ENCODE measurements at regions not wholly inside any gene's neighbourhood (a gene's known extent, or its start where the extent isn't known, plus 50 kb on each side); places are given as distances from the start of the nearest gene placed in this dataset.

DNA sequence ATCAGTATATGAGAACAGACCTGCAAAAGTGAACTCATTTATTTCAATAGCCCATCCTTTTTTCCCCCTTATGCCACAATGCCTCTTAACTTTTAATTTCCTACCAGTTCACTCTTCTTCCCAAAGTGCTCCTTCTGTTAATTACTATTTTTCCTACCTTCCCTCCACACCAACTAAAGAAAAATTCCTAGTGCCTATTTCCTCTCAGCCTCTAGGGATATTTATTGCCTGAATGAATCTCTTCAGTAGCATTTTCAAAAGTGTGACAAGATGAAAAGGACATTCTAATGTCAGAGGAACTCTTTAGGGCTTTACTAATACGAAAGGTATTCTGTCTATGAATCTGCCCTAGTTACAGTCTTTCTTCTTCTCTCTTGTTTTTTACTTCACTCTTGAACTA is 181.1 kb upstream of the SPRY1 start:
- Histone ChIP-seq H3K4me2 (ENCODE audit: low read length) (no peak overlapping the region), H3K79me2 (ENCODE audit: insufficient read depth, low read depth, low read length) (no peaks in the 10 kb centered on the region), H4K20me1 (ENCODE audit: insufficient read depth, low read length) (no peaks in the 10 kb centered on the region), H3K36me3 (ENCODE audit: insufficient read depth, low read length) (no peaks in the 10 kb centered on the region), H3K4me3 (ENCODE audit: low read depth, low read length, poor library complexity, severe bottlenecking) (no peak overlapping the region), H2AFZ (ENCODE audit: low read length) (no peak overlapping the region), H3K9me2 (ENCODE audit: insufficient read depth, low read length) (no peaks in the 10 kb centered on the region), H3K9me3 (ENCODE audit: low read length) (no peaks in the 10 kb centered on the region), H3K4me1 (ENCODE audit: insufficient read depth, low read length, poor library complexity, severe bottlenecking) (no peaks in the 10 kb centered on the region), H3K27ac (ENCODE audit: low read depth, low read length, poor library complexity, severe bottlenecking) (no peak overlapping the region)
- TF ChIP-seq, protein P1, sequence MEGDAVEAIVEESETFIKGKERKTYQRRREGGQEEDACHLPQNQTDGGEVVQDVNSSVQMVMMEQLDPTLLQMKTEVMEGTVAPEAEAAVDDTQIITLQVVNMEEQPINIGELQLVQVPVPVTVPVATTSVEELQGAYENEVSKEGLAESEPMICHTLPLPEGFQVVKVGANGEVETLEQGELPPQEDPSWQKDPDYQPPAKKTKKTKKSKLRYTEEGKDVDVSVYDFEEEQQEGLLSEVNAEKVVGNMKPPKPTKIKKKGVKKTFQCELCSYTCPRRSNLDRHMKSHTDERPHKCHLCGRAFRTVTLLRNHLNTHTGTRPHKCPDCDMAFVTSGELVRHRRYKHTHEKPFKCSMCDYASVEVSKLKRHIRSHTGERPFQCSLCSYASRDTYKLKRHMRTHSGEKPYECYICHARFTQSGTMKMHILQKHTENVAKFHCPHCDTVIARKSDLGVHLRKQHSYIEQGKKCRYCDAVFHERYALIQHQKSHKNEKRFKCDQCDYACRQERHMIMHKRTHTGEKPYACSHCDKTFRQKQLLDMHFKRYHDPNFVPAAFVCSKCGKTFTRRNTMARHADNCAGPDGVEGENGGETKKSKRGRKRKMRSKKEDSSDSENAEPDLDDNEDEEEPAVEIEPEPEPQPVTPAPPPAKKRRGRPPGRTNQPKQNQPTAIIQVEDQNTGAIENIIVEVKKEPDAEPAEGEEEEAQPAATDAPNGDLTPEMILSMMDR (conservative IDR thresholded peaks at IDR 0.05; ENCODE audit: low read length) = no peak
- TF ChIP-seq EZH2phosphoT487 (IDR thresholded peaks at IDR 0.05; ENCODE audit: borderline replicate concordance, low read depth, low read length) = no peak
- ChIA-PET POLR2A (interaction anchor here (0.6 to 1.0 kb wide), 3 partner anchors 34 to 198 kb away, joined by 3 read pairs; no protein-coding TSS in a partner anchor), CTCF (ENCODE audit: unreplicated experiment) (no interaction called here)
- intact Hi-C loops (cut with micrococcal nuclease; ENCODE audit: unreplicated experiment) = no loop called here
- DNase-seq (ENCODE audit: low spot score) = no peak
- no TSS peak for BruUV-seq (replicated peaks)

DNA sequence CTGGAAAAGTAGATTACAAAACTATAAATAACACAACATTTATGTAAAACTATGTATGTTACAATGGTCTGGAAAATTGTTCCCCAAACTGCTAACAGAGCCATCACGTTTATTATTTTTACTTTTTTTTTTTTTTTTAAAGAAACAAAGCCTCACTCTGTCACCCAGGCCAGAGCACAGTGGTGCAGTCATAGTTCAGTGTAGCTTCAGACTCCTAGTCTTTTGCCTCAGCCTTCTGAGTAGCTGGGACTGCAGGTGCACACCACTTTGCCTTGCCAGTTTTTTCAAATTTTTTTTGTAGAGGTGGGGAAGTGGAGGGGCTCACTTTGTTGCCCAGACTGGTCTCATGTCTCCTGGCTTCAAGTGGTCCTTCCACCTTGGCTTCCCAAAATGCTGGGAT is 180.1 kb upstream of the SPRY1 start:
- POLR2A ChIA-PET = interaction anchor here (0.6 to 1.0 kb wide), 2 partner anchors 434 to 800 kb away, joined by 3 read pairs; no protein-coding TSS in a partner anchor
- Histone ChIP-seq H3K4me2 (ENCODE audit: low read length) (no peak overlapping the region), H3K9me3 (ENCODE audit: low read length) (no peaks in the 10 kb centered on the region), H3K9me2 (ENCODE audit: insufficient read depth, low read length) (no peaks in the 10 kb centered on the region), H2AFZ (ENCODE audit: low read length) (no peak overlapping the region), H3K36me3 (ENCODE audit: insufficient read depth, low read length) (no peaks in the 10 kb centered on the region), H3K4me1 (ENCODE audit: insufficient read depth, low read length, poor library complexity, severe bottlenecking) (no peaks in the 10 kb centered on the region), H3K79me2 (ENCODE audit: insufficient read depth, low read depth, low read length) (no peaks in the 10 kb centered on the region), H3K4me3 (ENCODE audit: low read depth, low read length, poor library complexity, severe bottlenecking) (no peak overlapping the region), H4K20me1 (ENCODE audit: insufficient read depth, low read length) (no peaks in the 10 kb centered on the region), H3K27ac (ENCODE audit: low read depth, low read length, poor library complexity, severe bottlenecking) (no peak overlapping the region)
- no TSS peak for BruUV-seq (replicated peaks)
- intact Hi-C loops (cut with micrococcal nuclease; ENCODE audit: unreplicated experiment) = no loop called here
- no peak for DNase-seq (ENCODE audit: low spot score)
- CTCF ChIA-PET (ENCODE audit: unreplicated experiment) = no interaction called here
- TF ChIP-seq, protein P1 (conservative IDR thresholded peaks at IDR 0.05; ENCODE audit: low read length) = no peak
- no peak for TF ChIP-seq EZH2phosphoT487 (IDR thresholded peaks at IDR 0.05; ENCODE audit: borderline replicate concordance, low read depth, low read length)

GRCh38 chr4:123216946-123217345 is 179.6 kb upstream of the SPRY1 start:
- no peaks in the 10 kb centered on the region for H3K9me2 ChIP-seq (ENCODE audit: insufficient read depth, low read length)
- H3K9me3 ChIP-seq (ENCODE audit: low read length) = no peaks in the 10 kb centered on the region
- intact Hi-C loops (cut with micrococcal nuclease; ENCODE audit: unreplicated experiment) = no loop called here
- H3K27ac ChIP-seq (ENCODE audit: low read depth, low read length, poor library complexity, severe bottlenecking) = no peak overlapping the region
- TF ChIP-seq, protein P1 (conservative IDR thresholded peaks at IDR 0.05; ENCODE audit: low read length) = no peak
- no peak for TF ChIP-seq EZH2phosphoT487 (IDR thresholded peaks at IDR 0.05; ENCODE audit: borderline replicate concordance, low read depth, low read length)
- H3K4me1 ChIP-seq (ENCODE audit: insufficient read depth, low read length, poor library complexity, severe bottlenecking) = no peaks in the 10 kb centered on the region
- POLR2A ChIA-PET = interaction anchor here (0.6 to 1.0 kb wide), 2 partner anchors 434 to 800 kb away, joined by 3 read pairs; no protein-coding TSS in a partner anchor
- CTCF ChIA-PET (ENCODE audit: unreplicated experiment) = no interaction called here
- no peak overlapping the region for H3K4me2 ChIP-seq (ENCODE audit: low read length)
- DNase-seq (ENCODE audit: low spot score) = no peak
- H3K4me3 ChIP-seq (ENCODE audit: low read depth, low read length, poor library complexity, severe bottlenecking) = no peak overlapping the region
- no peak overlapping the region for H2AFZ ChIP-seq (ENCODE audit: low read length)
- H3K79me2 ChIP-seq (ENCODE audit: insufficient read depth, low read depth, low read length) = no peaks in the 10 kb centered on the region
- no peaks in the 10 kb centered on the region for H3K36me3 ChIP-seq (ENCODE audit: insufficient read depth, low read length)
- no peaks in the 10 kb centered on the region for H4K20me1 ChIP-seq (ENCODE audit: insufficient read depth, low read length)
- no TSS peak for BruUV-seq (replicated peaks)

Data from OCI-LY7 (cell line).